GM12872 (cell line): ENCODE measurements at regions not wholly inside any gene's neighbourhood (a gene's known extent, or its start where the extent isn't known, plus 50 kb on each side); places are given as distances from the start of the nearest gene placed in this dataset.

Experiments used
- TF ChIP-seq, protein P1 (sequence below): IDR thresholded peaks from 3 replicates; pipeline ENCODE4 v1.5.1; 2011; ENCODE audit warnings: low read depth, mild to moderate bottlenecking, low read length, moderate library complexity; ENCODE audit not compliant: insufficient read depth

DNA sequence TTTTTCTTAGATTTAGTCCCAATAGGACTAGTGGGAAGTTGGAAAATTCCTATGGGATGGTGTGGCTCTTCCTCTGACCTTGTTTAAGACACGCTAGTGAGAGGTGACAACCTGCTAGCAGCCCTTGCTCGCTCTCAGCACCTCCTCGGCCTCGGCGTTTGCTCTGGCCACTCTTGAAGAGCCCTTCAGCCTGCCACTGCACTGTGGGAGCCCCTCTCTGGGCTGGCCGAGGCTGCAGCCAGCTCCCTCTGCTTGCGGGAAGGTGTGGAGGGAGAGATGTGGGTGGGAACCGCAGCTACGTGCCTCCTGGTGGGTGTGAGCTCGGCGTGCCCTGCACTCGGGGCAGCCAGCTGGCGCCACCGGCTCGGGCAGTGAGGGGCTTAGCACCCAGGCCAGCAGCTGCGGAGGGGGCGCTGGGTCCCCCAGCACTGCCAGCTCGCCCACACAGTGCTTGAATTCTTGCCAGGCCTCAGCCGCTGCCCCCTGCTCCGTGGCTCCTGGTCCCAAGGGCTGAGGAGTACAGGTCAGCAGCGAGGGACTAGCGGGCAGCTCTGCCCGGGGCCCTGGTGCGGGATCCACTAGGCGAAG lies 254.5 kb upstream of the ANKRD55 start:
- TF ChIP-seq, protein P1, sequence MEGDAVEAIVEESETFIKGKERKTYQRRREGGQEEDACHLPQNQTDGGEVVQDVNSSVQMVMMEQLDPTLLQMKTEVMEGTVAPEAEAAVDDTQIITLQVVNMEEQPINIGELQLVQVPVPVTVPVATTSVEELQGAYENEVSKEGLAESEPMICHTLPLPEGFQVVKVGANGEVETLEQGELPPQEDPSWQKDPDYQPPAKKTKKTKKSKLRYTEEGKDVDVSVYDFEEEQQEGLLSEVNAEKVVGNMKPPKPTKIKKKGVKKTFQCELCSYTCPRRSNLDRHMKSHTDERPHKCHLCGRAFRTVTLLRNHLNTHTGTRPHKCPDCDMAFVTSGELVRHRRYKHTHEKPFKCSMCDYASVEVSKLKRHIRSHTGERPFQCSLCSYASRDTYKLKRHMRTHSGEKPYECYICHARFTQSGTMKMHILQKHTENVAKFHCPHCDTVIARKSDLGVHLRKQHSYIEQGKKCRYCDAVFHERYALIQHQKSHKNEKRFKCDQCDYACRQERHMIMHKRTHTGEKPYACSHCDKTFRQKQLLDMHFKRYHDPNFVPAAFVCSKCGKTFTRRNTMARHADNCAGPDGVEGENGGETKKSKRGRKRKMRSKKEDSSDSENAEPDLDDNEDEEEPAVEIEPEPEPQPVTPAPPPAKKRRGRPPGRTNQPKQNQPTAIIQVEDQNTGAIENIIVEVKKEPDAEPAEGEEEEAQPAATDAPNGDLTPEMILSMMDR: no peak

DNA sequence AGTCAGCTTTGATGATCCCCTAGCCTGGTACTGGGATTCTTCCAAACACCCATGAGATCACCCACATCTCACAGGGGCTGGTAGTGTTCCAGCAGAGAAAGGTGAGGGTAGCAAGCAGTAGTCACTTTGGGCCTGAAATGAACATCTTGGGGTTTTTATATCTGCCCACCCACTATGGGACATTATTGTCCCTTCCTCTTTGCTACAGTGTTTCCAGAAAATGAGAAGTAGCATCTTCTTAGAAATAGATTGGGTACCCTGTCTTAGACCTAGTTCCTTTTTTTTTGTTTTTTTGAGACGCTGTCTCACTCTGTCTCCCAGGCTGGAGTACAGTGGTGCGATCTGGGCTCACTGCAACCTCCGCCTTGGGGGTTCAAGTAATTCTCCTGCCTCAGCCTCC lies 249.2 kb upstream of the ANKRD55 start:
- TF ChIP-seq, protein P1: no peak

DNA sequence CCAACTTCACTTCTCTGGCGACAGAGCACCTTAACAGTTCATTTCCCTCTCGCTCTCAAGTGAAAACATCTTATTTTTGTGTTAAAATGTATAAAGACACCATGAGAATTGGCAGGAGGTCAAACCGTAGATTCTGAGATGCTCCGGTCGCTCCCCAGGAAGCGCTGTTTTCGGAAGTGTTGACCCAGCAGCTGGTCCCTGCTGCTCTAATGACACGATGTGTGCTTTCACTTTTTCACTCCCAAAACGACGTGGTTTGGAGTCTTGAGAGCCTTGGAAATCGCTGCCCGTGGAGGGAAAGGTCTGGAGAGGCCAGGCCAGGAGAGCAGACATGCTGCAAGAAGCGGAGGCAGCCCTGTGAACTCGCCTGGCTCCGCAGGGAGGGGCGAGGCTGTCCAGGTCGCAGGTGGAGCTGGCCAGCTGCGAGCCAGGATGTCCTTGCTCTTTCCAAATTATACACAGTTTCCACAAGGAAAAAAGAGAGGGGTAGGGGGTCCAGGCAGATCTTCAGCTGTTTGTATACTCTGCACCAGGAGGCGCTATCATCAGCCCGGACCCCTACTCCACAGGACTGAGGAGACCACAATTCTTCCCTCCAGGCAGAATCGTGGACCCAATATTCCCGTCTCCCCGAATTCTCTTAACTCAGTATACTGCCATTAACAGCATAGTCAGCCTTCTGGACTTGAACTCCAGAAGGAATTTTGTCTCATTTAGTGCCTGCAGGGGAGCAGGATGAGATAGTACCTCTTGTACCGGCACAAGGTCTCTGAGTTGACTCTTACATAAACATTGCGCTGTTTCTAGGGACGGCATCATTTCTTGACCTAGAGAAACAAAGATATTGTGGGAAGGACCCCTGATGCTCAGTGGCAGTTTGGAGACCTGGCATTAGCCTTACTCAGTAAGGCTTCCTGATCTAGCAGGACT lies 248.6 kb upstream of the ANKRD55 start:
- TF ChIP-seq, protein P1: peak; percentile 50

DNA sequence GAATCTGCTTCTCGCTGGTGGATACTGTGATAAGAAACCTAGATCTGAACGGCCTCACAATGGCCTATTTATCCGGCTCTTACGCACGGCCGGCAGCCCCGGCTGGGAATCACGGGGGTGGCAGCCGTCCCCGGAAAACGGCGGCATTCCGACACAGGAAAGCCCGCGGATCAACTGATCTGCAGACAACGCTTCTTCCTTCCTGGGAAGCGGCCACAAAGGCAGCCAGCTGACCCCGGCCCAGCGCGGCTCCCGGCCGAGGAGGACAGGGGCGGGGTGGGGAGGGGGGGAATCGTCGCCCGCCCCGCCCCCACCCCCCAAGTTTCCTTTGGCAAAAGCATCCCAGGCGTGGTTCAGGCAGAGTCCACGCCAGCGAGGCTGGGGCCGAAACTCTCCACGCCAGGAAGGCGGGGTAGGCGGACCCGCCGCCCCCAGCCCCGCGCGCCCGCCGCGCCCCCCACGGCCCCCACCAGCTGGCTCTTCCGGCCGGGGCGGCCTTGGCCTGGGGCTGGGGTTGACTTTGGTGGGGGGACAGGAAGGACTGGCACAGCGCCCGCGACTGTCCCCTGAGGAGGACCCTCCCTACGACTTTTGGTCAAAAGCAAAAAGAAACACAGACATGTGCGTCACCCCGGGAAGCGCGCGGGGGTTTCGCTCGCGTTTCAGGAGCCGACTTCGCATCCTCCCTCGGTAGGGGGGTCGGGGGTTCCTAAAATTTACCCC lies 247.7 kb upstream of the ANKRD55 start:
- TF ChIP-seq, protein P1: no peak

DNA sequence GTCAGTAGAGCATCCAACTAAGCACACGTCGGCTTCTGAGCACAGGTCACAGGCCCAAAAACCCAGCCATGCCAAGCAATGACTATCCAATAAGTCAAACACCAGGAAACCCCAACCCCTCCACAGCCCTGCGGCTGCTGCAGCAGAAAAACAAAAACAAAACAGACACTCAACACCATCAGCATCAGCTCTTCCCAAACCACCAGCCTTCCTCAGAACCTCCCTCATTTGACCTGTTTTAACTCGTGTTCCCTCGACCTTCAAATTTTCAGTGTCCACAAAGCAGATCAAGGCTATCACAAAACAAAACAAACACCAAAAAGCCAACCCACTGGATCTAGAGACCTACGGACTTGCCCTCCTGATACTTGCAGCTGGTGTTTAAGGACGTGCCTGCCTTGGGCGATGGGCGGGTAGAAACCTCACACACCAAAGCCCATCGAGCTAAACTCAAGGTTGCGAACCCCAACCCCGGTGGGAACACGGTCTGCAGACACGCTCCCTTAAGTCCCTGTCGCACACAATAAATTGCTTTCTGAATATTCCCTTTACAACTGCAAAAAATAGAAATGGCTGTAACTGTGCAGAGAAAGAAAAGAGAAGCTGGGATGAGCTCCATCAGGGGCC lies 247.1 kb upstream of the ANKRD55 start:
- TF ChIP-seq, protein P1: no peak

DNA sequence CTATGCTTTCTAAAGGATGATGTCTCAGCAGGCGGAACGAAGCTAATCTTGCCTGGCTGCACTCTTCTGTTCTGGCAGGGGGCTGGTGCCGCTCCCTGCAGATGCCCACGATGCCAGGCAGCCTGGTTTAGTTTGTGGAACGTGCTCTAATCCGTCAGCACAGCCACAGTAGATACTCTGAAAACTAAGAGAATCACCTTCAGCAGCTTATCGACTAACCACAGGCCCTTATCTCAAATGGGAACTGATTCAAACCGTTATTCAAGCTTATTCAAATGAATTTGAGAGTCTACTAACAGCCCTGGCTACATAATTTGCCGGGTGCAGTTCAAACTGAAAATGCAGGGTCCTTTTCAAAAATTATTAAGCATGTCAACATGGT lies 246.6 kb upstream of the ANKRD55 start:
- TF ChIP-seq, protein P1: no peak

DNA sequence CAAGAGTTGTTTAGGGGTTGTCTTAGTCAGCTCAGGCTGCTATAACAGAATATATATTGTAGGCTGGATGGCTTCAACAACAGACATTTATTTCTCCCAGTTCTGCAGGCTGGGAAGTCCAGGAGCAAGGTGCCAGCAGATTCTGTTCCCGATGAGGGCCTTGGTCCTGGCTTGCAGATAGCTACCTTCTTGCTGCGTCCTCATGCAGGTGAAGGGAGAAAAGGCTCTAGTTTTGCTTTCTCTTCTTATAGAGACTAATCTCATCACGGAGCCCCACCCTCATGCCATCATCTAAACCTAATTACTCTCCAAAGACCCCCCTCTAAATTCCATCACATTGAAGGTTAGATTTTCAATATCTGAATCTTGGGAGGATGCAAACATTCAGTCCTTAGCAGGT lies 246.0 kb upstream of the ANKRD55 start:
- TF ChIP-seq, protein P1: no peak
